ENCODE measurements at regions not wholly inside any gene's neighbourhood (a gene's known extent, or its start where the extent isn't known, plus 50 kb on each side); places are given as distances from the start of the nearest gene placed in this dataset.

DNA sequence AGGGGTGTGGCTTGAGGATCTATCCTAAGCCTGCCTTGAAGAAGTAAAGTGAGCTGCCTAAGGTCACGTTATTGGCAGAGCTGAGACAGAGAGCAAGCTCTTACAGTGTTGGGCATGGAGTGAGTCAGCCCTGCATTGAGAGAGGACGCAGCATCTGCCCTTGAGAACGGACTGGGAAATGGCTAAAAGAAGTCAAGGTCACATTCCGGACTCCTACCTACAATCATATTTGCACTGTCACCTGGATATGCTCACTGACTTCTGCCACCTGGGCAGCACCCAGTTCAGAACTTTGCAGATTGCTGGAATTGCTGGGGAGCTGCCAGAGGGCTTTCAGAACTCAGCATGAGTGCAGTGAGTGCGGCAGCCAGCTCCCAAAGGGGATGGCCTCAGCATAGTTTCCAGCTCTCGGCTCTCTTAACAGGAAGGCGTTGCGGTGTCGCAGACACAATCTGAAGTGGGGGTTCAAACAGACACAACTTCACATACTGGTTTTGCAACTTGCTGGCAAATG is 199.3 kb upstream of the SGK1 start:
- DNase-seq = no peak

DNA sequence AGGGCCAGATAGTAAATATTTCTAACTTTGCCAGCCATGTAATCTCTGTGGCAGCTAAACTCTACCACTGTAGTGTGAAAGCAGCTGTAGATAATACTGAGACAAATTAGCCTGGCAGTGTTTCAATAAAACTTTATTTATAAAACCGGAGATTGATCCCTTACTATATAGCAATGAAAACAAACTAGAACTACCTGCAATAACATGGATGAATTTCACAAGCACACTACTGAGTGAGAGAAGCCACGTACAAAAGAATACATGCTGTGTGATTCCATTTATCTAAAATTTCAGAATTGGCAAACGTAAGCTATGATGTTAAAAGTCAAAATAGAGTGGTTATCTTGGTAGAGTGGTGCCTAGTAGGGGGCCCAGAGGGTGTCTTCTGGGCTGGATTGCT is 198.7 kb upstream of the SGK1 start:
- DNase-seq = no peak

DNA sequence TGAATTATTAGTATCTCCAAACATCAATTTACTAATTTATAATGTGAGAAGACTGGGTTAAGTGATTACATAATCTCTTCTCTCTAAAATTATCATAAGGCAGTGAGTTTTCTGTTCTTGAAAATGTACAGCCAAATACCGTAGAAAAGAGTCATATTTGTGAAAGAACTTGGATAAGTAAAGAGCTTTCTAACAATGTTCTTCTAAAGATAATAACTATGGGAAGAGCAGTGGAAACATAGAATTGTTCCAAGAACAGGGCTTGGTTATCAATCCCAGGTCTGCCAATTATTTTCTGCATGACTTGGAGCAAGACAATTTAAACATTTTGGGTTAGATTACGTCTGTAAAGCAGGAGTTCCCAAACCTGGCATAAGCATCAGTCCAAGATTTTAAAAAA is 198.1 kb upstream of the SGK1 start:
- no peak for DNase-seq

DNA sequence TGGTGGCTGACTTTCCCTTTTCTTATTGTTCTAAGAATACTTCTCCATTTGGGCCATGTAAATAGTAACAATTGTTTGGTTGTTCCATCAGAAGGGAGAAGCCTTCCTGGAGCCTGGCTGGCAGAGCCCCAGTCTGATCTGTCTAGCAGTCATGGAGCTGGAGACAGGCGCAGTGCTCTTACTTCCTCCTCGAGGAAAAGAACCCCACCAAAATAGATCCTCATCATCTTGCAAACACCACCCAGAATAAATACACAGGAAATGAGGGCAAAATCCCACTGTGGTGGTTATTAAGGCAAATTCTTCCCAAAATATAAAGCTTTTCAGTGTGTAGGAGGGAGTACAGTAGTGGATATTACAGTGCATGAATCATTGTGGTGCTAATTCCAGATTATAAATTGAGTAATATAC is 195.1 kb upstream of the SGK1 start:
- DNase-seq = no peak

DNA sequence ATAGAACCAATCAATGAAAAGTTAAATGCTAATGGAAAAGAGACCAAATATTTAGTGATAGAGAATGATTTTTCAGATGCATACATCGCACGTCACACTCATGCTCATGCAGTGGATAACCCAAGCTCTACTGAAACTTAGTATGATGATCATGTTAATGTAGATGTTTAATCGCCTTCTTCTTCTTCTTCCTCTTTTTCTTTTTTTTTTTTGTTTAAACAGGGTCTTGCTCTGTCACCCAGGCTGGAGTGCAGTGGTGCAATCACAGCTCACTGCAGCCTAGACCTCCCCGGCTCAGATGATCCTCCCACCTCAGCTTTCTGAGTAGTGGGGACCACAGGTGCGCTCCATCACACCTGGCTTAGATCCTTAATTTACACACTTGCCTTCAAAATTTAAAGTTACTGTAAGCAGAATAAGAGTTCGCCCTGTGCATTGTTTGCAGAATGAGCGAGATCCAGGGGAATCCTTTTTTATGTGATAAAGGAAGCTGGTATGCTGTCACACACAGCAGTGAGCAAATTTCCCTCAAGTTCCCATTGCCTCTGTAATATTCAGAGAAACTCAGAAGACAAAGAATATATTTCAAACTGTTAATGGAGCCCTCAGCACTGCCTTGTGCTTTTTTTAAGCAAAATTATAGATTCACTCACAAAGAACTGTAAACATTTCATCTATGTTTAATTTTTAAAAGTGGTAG is 194.2 kb upstream of the SGK1 start:
- DNase-seq = no peak

DNA sequence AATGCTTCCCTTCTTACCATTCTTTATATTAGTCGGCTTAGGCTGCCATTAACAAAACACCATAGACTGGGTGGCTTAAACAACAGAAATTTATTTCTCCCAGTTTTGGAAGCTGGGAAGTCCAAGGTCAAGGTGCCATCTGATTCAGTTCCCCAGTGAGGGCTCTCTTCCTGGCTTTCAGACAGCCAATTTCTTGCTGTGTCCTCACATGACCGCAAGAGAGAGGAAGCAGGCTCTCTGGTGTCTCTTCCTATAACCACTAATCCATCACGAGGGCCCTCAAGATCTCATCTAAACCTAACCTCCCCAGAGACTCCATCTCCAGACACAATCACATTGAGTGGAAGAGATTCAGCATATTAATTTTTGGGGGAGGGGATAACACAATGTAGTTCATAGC is 193.0 kb upstream of the SGK1 start:
- no peak for DNase-seq

DNA sequence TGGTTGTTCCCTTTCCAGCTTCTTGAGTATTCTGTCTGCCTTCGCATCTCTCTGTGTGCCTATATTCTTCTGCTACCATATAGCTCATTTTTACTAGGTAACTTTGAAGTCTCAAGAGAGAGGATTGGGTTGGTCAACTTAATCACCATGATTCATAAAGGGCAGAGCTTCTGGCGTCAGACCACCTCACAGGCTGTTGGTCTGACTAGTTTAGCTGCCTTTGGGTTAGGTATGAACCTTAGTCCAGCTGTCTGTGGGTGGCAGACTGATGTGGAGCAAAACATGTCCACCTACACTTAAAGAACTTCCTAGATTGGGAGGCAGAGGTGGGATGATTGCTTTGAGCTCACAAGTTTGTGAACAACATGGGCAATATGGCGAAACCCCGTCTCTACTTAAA is 192.2 kb upstream of the SGK1 start:
- no peak for DNase-seq

DNA sequence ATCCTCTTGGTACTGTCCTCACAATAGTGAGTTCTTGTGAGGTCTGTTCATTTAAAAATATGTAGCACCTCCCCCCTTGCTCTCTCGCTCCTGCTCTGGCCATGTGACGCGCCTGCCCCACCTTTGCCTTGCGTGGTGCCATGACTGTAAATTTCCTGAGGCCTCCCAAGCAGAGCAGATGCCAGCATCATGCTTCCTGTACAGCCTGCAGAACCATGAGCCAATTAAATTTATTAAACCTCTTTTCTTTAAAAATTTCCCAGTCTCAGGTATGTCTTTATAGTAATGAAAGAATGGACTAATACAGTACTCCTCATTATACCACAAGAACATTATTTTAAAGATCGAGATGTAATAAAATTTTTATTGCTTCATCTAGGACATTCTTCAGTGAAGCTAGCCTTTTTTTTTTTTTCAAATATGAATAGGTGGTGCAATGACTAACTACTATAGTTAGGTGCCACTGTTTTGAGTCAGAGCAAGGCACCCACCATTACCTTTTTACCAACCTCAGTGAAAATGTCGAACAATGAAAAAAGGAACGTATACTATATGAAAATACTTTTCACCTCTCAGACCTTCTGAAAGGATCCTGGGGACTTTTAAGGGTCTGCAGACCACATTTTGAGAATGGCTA is 191.1 kb upstream of the SGK1 start:
- no peak for DNase-seq

DNA sequence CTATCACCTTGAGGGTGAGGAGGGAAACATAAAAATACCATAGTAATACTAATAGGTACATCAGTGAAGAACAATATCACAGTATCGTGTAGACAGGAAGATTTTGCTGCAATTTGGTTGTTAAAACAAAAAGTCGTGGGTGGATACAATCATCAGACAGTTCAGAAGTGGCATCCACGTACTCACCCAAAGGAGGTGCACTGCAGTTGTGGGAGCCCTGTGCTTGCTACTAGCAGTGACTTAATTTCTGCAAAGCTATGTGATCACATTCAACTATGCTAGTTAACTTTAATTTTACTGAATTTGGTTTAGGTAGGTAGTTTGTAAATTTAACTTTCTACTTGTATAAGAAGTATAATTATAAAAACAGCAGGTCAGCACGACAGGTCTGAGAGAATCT is 188.2 kb upstream of the SGK1 start:
- no peak for DNase-seq

DNA sequence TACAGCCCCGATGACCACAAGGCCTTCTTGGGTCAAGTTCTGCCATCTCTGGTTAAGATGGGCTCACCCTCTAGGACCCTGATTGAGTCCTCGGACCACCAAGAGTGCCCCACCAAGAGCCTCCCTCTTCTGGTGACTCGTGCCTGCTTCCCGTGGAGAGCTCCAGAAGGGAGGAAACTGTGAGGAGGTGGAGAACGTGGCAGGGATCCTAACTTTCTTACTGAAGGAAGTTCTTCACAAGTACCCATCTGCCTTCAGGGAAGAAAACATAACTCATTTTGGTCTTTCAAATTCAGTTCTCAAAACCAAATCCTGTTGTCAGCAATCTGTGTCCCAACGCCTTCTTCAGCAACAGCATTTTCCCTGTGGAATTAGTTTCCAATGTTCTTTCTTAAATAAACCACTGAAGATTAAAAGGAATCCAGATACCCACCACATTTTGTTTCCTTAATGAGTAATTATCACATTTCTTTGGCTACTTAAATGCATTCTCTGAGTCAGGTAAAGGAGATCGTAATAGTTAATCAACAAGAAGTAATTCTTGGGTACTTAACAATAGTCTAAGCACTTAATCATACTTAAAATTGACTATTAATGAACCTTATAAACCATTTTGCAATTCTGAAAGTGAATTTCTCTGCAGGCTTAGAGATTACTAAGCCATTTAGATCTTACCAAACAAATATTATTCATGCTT is 185.8 kb upstream of the SGK1 start:
- no peak for DNase-seq

DNA sequence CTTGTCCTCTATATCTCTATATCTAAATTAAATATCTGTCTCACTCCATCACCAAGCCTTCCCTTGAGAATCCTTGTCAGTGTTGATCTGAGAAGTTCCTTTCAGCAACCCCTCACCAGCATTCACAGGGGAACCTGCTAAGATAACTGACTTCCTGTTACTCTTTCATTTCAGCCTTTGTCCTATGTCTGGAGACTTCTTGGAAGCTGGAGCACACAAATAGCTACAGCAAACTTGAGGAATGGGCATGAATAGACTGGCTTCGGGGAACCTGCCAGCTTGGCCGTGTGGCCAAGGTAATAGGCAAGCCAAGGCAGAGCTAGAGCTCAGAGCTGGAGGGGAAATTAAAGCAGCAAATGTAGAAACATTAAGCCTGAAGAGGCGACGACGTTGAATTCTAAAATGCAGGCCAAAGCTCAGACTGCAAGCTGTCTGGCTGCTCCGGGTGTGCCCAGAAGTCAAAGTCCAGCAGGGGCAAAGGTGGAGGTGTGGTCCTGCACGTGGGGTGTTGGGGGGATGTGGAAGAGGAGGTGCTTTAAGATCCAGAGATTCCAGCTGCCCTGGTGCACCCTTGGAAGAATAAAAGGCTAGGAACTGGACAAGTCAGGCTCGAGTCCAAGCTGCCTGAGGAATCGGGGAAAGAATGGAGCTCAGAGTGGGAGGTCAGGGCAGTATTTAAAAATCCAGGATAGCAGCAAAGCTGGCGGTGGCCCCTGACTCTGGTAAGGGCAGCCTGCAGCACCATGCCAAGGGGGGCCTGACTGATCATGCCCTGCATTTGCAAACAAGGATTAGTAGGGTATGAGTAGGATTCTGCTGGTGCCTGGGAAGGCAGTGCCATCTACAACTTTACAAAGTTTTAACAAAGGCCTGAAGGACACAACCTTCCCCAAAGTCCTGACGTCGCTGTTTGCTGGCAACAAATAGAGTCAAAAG is 185.0 kb upstream of the SGK1 start:
- no peak for DNase-seq

DNA sequence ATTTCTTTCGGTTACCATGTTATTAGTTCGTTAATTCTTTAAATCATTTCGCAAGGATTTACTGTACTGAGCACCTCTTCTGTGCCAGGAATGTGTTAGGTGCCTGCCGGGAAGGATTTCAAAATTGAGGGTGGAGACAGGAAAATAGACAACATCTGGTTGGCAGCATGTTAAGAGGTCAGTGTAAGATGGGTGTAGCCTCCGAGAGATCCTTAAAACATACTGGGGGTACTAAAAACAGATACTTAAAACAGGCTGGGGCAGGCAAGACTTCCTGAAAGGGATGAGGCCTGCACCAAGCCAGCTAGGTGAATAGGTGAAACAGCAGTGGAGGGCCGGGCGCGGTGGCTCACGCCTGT is 178.0 kb upstream of the SGK1 start:
- DNase-seq = no peak

DNA sequence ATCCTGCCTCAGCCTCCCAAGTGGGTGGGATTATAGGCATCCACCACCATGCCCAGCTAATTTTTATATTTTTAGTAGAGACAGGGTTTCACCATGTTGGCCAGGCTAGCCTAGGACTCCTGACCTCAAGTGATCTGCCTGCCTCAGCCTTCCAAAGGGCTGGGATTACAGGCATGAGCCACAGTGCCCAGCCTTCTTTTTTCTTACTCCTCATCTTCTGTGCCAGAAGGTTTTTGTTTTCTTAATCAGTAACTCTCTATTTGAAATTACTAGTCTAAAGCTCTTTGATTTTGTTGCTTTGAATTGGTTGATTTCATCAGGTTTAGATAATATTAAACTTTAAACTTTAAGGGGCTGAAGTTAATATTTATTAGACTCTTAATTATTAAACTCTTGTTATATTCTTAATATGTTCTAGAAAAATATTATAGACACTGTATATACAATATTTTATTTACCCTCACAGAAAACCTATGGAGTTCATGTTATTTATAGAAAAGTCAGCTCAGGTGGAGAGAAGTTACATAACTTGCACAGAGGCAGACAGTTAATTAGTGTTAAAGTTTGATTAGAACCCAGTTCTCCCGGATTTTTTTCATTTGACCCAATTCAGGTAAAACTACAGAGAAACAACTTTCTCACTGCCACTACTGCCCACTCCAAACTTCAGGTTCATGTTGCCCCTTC is 177.4 kb upstream of the SGK1 start:
- DNase-seq = no peak

DNA sequence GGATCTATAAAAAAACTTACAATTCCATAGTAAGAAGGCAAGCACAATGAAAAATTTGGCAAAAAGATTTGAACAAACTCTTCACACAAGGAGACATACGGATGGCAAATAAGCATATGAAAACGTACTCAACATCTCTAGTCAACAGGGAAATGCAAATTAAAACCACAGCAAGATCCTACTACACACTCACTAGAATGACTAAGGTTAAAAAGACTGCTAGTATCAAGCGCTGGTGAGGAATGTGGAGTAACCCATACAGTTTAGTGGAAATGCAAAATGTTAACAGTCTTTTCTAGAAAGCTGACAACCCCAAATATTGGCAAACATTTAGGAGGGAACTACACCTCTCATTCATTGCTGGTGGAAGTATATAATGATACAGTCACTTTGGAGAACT is 175.9 kb upstream of the SGK1 start:
- DNase-seq = no peak

DNA sequence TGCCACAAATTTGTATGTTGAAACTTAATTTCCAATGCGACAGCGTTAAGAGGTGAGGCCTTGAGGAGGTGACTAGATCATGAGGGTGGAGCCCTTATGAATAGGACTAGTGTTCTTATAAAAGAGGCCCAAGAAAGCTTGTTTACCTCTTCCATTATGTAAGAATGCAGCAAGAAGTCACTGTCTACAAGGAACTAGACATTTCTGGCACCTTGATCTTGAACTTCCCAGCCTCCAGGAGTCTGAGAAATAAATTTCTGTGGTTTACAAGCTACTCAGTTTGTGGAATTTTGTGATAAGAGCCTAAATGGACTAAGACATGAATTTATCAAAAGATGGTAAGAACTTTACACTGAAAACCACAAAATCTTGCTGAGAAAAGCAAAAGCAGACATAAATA is 173.6 kb upstream of the SGK1 start:
- DNase-seq = no peak

DNA sequence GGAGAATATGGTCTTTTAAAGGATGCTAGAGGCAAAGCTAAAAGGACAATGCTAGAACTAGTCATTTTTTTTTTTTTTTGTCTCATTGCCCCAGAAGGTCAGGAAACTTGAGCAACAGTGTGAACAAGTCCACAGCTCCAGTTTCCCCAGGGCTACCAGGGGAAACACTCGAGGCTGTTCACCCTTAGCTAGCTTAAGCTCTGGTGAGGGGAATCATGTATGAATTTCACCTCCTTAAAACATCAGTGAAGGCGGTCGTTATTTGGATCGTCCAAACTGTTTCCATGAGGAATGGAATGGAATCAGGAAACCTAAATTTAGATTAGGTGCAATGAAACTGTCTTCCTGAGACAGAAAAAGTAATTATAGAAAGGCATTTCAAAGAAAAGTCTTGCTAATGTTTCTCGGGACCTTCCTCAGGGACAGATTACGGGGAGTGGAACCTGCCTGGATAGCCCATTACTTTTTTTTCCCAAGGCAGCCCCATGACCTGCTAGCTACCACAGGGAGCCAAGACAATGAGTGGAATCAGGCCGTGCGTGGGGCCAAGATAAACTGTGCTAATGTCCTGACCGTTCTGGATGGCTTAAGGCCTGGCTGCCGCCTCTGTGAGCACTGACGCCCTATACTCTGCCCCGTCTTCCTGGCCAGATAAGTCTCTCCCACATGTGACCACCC is 164.8 kb upstream of the SGK1 start:
- DNase-seq = no peak

DNA sequence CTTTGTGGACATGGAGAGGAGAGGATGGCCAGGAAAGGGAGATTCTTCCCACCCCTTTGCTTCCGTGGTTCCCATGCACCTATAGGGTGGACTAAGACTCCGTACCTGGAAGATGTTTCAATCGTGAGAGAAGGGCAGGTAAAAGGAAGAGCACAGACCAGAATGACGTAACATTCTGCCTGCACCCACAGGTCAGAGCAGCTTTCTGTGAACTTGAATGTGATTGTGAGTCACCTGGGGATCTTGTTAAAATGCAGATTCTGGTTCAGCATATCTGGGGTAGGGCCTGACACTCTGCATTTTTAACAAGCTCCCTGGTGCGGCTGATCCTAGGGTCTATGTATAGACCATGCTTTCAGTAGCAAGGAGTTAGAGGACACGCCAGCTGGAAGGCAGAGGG is 164.1 kb upstream of the SGK1 start:
- DNase-seq = no peak

DNA sequence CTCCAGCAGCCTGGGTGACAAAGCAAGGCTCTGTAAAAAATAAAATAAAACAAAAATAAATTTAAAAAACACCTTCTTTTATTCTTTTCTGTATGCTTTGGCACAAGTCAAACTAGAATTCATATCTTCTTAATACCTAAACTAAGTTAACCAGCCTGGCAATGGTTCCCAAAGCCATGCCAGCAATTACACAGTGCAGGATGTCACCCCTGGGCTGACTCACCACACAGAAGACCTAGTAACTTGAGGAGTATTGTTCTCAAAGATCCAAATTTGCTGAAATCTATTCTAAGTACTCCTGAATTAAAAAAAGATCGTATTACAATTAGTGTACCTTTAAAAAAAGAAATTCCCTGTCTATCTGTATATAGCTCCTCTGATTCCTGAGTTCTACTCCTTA is 162.7 kb upstream of the SGK1 start:
- DNase-seq = no peak

DNA sequence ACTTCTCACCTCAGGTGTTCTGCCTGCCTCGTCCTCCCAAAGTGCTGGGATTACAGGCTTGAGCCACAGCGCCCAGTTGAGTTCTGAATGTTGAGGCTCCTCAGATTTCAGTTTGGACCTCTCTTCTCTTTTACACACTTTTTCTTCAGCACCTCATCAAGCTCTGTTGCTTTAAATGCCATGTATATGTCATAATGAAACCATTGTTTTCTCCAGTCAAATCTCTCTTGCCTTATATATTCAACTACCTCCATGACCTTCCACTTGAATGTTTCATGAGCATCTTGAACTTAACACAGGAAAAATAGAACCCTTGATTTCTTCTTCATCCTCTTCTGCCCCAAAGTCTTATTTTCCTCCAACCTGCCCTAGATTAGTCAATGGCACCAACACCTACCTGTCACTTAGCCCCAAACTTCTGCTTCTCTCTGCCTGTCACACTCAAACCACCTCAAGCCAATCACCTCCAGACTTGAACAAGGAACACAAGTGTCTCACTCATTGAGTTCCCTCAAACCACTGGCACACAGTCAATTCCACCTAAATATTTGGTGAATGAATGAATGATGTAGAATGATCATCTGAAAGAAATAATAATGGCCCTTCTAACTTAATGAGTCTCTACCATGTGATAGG is 161.0 kb upstream of the SGK1 start:
- no peak for DNase-seq

DNA sequence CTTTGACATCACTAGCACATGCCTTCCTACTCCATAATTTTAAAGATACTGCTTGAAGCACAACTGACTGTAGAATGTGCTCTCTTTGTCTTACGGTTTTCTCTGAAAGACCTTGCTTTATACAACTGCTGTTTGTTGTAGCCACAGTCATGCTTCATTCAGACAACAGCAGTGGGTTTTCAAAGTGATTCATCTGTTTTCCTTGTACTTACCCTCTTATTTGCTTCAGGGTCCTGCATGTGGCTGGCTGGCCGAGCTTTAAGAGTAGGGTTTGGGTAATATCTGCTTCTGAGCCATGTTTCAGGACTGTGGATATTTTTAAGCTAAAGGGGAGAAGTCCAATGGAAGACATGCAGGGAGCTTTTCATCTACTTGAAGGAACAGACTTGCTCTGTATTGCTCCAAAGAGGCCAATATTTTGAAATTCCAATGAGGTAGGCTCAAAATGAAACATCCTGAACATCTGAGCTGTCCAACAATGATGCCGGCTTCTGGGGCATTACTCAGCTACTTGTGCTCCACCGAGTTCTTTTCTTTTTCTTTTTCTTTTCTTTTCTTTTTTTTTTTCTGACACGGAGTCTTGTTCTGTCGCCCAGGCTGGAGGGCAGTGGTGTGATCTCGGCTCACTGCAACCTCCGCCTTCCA is 160.2 kb upstream of the SGK1 start:
- DNase-seq = no peak

DNA sequence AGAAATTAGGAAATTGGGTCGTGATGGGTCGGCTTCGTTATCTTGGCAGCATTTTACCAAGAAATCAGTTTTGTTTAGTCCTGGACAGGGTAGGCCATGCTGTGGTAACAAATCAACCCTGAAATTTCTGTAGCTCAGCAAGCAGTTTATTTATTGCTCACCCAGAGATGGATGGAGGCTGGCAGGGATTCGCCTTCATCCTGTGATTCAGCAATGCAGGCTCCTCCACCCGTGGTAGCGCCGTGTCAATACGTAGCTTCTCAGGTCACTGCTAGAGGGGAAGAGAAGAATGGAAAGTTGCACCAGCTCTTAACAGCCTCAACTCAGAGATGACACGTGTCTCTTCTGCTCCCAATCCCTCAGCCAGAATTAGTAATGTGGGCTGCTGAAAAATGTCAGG is 157.0 kb upstream of the SGK1 start:
- DNase-seq = no peak

Measured in activated T-cell treated with anti-CD3 and anti-CD28 coated beads, Interleukin-2, amount 50 U/mL, for 48 hours (primary cell).